B cell (primary cell): ENCODE measurements at regions not wholly inside any gene's neighbourhood (a gene's known extent, or its start where the extent isn't known, plus 50 kb on each side); places are given as distances from the start of the nearest gene placed in this dataset.

Source experiments
- EZH2 ChIP-seq: IDR thresholded peaks from 2 replicates; pipeline ENCODE4 v1.6.1; 2012; ENCODE audit warnings: borderline replicate concordance, low read depth, mild to moderate bottlenecking, moderate library complexity, low read length; ENCODE audit not compliant: insufficient read depth, poor library complexity, severe bottlenecking
- TF ChIP-seq, protein P1 (sequence below): fragments of 200-600 bp; IDR thresholded peaks from one replicate; pipeline ENCODE4 v1.8.0; 2022; ENCODE audit warnings: antibody characterized with exemption, mild to moderate bottlenecking

DNA sequence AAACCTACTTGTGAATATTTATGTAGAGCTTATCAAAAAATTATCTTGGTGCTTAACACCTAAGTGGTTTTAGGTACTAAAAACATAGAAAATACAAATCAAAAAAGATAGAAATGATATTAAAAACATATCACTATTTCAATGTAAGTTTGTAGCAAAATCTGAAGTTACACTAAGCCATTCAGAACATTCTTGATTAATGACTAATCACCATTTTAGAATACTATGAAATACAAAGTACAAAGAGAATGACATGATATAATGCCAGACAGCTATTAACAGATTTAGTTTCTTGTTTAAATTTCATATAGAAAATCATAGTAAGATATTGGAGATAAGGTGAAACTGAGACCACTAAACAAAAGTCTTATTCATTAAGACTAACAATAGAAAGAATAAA, 169.7 kb upstream of the AGTR1 start:
- TF ChIP-seq, protein P1, sequence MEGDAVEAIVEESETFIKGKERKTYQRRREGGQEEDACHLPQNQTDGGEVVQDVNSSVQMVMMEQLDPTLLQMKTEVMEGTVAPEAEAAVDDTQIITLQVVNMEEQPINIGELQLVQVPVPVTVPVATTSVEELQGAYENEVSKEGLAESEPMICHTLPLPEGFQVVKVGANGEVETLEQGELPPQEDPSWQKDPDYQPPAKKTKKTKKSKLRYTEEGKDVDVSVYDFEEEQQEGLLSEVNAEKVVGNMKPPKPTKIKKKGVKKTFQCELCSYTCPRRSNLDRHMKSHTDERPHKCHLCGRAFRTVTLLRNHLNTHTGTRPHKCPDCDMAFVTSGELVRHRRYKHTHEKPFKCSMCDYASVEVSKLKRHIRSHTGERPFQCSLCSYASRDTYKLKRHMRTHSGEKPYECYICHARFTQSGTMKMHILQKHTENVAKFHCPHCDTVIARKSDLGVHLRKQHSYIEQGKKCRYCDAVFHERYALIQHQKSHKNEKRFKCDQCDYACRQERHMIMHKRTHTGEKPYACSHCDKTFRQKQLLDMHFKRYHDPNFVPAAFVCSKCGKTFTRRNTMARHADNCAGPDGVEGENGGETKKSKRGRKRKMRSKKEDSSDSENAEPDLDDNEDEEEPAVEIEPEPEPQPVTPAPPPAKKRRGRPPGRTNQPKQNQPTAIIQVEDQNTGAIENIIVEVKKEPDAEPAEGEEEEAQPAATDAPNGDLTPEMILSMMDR = no peak
- TF ChIP-seq EZH2 = no peak
